Mesothelial cell of epicardium (in vitro differentiated cells): ENCODE measurements at regions not wholly inside any gene's neighbourhood (a gene's known extent, or its start where the extent isn't known, plus 50 kb on each side); places are given as distances from the start of the nearest gene placed in this dataset.
"Not testable (repeated sequence)": the region's sequence is repeated elsewhere in the genome, so short reads cannot be mapped to it uniquely, and the experiment has no call there.

Source experiments
- DNase-seq, 2 experiments: peaks; one replicate each; pipeline ENCODE4 v3.0.0; 2021; ENCODE audit warnings: low spot score in 2 of 2; ENCODE audit not compliant: unreplicated experiment in 2 of 2
- H3K27ac Mint-ChIP-seq: 2 replicates; pipeline ENCODE4 v1.8.0; 2021; ENCODE audit warnings: mixed read lengths
- H3K27me3 Mint-ChIP-seq: 2 replicates; pipeline ENCODE4 v1.8.0; 2021; ENCODE audit warnings: low read depth, mixed read lengths
- H3K36me3 Mint-ChIP-seq: 2 replicates; pipeline ENCODE4 v1.8.0; 2021; ENCODE audit warnings: mixed read lengths
- H3K4me1 Mint-ChIP-seq: 2 replicates; pipeline ENCODE4 v1.8.0; 2021; ENCODE audit warnings: mixed read lengths
- H3K4me3 Mint-ChIP-seq: 2 replicates; pipeline ENCODE4 v1.8.0; 2021; ENCODE audit warnings: mild to moderate bottlenecking, moderate library complexity, mixed read lengths
- H3K9me3 Mint-ChIP-seq: 2 replicates; pipeline ENCODE4 v1.8.0; 2021; ENCODE audit warnings: mixed read lengths
- CTCF ChIP-seq: fragments of 200-600 bp; sonication (generic); IDR thresholded peaks from one replicate; pipeline ENCODE4 v1.5.0; 2021; ENCODE audit warnings: antibody characterized with exemption; ENCODE audit not compliant: unreplicated experiment

DNA sequence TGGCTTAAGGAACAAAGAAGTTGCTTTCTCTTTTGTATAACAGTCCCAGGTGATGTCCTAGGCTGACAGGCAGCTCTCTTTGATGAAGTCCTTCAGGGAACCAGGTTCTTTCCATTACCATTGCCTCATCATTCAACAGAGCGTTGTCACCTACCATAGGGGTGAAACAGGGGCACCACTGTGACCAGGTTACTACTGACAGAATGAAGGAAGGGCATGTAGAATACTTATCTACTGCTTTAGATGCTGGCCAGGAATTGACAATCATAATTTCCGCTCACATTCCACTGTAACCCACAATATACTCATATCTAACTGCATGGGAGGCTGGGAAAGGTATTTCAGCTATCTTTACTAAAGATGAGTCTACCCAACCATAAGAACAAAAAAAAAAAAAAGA is 148.0 kb upstream of the FNDC3A start:
- H3K4me1 Mint-ChIP-seq: peaks cover 19% of the 10 kb centered on the region
- H3K4me3 Mint-ChIP-seq: no peak overlapping the region
- TF ChIP-seq CTCF: no peak
- H3K27ac Mint-ChIP-seq: no peak overlapping the region
- no peak for DNase-seq
- H3K36me3 Mint-ChIP-seq: peaks cover 5% of the 10 kb centered on the region
- peaks cover 3% of the 10 kb centered on the region for H3K27me3 Mint-ChIP-seq
- H3K9me3 Mint-ChIP-seq: peaks cover 29% of the 10 kb centered on the region

DNA sequence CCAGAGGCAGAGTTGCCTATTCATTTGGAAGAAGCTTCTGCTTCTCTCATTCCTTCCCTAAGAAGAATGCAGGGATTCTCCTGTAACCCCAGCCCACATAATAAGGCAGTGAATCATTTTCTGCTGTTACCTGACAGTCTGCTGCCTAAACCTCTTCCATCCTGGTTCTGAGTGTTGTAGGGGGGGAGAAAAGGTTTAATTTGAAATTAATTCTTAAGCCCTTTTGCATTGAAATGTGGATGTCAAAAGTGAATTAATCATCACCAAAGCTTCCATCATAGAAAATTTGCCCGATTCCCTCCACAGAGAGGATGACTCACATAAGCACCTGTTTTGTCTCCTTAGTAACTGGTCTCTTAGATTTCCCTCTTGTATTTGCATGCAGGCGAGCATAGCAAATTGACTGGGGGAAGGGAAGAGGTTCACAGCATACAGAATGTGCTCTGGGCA is 146.7 kb upstream of the FNDC3A start:
- H3K27ac Mint-ChIP-seq: no peak overlapping the region
- peaks cover 8% of the 10 kb centered on the region for H3K36me3 Mint-ChIP-seq
- no peak for DNase-seq

DNA sequence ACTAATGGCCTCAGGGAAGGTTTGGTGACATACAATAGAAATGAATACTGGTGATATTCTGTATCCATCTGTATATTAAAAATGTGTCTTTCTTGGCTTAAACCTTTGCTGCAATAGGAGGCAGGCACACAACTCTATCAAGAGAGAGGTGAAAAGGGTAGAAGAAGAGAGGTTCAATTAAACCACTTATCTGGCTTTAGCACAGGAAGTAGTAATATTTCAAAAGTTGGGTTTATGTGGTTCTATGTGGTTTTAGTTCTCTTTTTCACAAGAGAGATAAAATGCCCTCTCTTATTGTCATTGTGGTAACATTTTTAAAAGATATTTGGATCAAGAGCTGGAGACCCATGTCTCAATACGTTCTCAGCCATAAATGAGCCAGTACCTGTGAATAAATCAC is 146.2 kb upstream of the FNDC3A start:
- TF ChIP-seq CTCF: no peak
- Mint-ChIP-seq H3K4me3 (no peak overlapping the region), H3K27ac (no peak overlapping the region), H3K4me1 (peaks cover 19% of the 10 kb centered on the region), H3K27me3 (no peaks in the 10 kb centered on the region), H3K36me3 (peaks cover 8% of the 10 kb centered on the region), H3K9me3 (peaks cover 40% of the 10 kb centered on the region)
- DNase-seq: no peak

More for the DNA sequence above, 146.7 kb upstream of the FNDC3A start:
- TF ChIP-seq CTCF: no peak
- H3K4me3 Mint-ChIP-seq: no peak overlapping the region
- peaks cover 19% of the 10 kb centered on the region for H3K4me1 Mint-ChIP-seq
- H3K9me3 Mint-ChIP-seq: peaks cover 34% of the 10 kb centered on the region
- no peaks in the 10 kb centered on the region for H3K27me3 Mint-ChIP-seq

DNA sequence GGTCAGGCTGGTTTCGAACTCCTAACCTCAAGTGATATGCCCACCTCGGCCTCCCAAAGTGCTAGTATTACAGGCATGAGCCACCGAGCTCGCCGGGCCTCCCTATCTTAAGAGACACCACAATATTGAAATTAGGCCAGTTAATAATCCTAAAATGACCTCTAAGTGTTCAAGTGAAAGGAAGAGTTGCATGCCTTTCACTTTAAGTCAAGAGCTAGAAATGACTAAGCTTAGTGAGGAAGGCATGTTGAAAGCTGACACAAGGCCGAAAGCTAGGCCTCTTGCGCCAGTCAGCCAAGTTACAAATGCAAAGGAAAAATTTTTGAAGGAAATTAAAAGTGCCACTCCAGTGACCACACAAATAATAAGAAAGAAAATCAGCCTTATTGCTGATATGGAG is 144.5 kb upstream of the FNDC3A start:
- no peak overlapping the region for H3K4me3 Mint-ChIP-seq
- no peaks in the 10 kb centered on the region for H3K27me3 Mint-ChIP-seq
- peaks cover 11% of the 10 kb centered on the region for H3K36me3 Mint-ChIP-seq
- peaks cover 49% of the 10 kb centered on the region for H3K9me3 Mint-ChIP-seq
- no peak for TF ChIP-seq CTCF
- H3K27ac Mint-ChIP-seq: no peak overlapping the region
- H3K4me1 Mint-ChIP-seq: peaks cover 19% of the 10 kb centered on the region
- DNase-seq: no peak

DNA sequence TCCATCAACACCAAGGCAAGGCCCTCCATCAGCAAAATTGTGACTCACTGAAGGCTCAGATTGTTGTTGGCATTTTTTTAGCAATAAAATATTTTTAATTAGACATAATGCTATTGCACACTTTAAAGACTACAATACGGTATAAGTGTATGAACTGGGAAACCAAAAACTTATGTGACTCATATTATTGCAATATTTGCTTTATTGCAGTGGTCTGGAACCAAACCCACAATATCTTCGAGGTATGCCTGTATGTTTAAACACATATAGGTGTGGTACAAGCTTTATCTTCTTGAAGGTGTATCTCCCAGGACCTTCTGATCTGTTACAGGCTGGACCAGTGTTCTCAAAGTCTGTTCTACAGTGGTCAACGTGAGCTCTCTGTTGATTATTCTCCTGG is 142.3 kb upstream of the FNDC3A start:
- H3K4me3 Mint-ChIP-seq: no peak overlapping the region
- H3K4me1 Mint-ChIP-seq: peaks cover 19% of the 10 kb centered on the region
- H3K36me3 Mint-ChIP-seq: peaks cover 11% of the 10 kb centered on the region
- DNase-seq: no peak
- TF ChIP-seq CTCF: no peak
- no peaks in the 10 kb centered on the region for H3K27me3 Mint-ChIP-seq
- H3K27ac Mint-ChIP-seq: no peak overlapping the region
- H3K9me3 Mint-ChIP-seq: peaks cover 34% of the 10 kb centered on the region

DNA sequence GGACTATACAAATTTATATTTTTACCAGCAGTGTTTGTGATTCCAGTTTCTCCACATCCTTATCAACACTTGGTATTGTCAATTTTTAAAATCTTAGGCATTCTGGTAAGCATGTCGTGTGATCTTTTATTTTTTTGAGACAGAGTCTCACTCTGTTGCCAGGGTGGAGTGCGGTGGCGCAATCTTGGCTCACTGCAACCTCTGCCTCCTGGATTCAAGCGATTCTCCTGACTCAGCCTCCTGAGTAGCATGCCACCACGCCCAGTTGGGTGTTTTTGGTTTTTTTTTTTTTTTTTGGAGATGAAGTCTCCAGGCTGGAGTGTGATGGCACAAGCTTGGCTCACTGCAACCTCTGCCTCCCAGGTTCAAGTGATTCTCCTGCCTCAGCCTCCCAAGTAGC is 140.4 kb upstream of the FNDC3A start:
- not testable (repeated sequence) for H3K4me3 Mint-ChIP-seq, H3K27me3 Mint-ChIP-seq, DNase-seq, H3K27ac Mint-ChIP-seq, H3K4me1 Mint-ChIP-seq
- H3K36me3 Mint-ChIP-seq: peaks cover 11% of the 10 kb centered on the region
- peaks cover 34% of the 10 kb centered on the region for H3K9me3 Mint-ChIP-seq
